GM12864 (cell line): ENCODE measurements at regions not wholly inside any gene's neighbourhood (a gene's known extent, or its start where the extent isn't known, plus 50 kb on each side); places are given as distances from the start of the nearest gene placed in this dataset.

Experiments
- DNase-seq: peaks from one replicate; pipeline ENCODE4 v3.0.0-alpha.2; 2011; ENCODE audit warnings: low read depth
- H3K4me3 ChIP-seq: 2 replicates; pipeline ENCODE4 v1.5.1; 2011; ENCODE audit warnings: mild to moderate bottlenecking, low read depth, low read length, control low read depth
- CTCF ChIP-seq: IDR thresholded peaks from 2 replicates; pipeline ENCODE4 v1.5.1; 2011; ENCODE audit warnings: low read depth, mild to moderate bottlenecking, moderate library complexity, low read length, control low read depth, inconsistent platforms; ENCODE audit errors: missing control alignments

DNA sequence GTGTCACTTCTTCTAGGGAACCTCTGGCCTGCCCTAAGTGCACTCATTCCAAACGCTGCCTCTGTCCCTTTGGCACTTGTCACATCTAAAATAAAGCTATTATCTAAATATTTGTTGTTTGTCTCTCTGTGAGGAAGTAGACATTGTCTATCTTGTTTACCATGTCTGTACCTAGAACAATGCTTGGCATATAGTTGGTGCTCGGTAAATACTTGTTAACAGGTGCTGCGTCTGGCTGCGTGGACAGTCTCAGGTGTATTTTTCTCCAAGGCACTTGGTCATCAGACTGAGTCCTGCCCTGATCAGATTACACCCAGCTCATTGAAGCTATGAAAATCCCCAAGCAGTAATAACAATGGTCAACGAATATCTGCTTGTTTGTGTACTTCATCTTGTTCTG, 174.9 kb upstream of the SMIM23 start:
- H3K4me3 ChIP-seq: no peak overlapping the region
- DNase-seq: no peak
- no peak for TF ChIP-seq CTCF

DNA sequence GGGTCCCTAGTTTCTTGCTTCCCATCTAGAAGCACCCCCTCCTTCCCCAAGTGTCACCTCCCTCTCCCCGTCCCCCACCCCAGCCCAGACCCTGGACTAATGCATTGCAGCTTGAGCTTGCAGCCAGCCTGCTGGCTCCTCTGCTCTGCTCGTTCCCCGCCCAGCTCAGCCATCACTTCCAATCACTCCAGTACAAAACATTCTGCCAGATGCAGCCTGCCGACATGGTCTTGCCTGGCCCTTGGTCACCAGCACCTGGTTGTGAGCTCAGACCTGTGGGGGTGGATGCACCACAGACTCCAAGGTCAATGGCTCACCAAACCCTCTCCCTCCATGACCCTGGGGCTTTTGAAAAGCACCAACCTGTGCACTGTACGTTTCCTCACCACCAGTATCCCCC, 172.9 kb upstream of the SMIM23 start:
- no peak for TF ChIP-seq CTCF
- no peak overlapping the region for H3K4me3 ChIP-seq
- no peak for DNase-seq

DNA sequence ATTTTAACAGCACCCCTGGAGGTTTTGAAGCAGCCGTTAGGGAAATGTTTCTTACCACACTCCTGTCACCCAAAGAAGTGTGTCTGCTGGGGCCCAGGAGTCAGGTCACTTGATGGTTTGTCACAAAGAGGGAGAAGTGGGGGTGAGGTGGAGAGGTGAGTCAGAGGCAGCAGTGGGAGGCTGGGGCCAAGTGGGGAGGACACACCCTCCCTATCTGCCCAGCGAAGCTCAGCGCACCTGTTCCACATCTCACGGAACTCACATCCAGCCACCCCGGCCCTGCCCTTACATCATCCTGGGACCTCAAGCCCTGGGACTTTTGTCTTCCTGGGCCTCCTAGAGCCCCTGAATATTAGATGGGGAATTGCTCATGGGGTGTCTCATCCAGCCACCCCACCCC, 171.1 kb upstream of the SMIM23 start:
- no peak for TF ChIP-seq CTCF
- no peak for DNase-seq

DNA sequence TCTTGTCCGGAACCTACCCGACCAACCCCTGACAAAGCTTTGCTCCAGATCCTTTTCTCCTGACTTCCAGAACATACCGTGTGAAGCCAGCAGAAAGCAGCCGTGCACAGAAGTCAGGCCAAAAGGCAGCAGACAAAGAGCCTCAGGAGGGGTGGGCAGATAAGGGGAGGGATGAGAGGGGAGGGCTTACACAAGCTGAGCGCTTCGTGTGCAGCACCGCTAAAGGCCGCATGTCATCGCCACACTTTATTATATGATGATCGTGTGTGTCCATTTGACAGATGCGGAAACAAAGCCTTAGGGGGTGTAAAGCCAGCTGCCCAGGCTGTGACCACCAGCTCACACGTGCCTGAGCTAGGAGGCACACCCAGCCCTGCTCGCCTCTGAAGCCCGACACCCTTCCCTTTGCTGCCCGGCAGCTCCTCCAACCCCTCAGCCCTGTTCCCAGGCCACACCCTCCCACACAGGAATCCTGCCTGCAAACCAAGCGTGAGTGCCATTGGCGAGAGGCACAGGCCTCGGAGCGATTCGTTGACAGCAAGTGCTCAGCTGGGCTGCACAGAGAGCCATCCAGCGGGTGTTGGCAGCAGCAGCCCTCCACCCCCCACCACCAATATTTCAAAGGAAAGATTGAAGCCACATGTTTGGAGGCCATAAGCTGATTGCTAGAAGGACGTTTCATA, 170.5 kb upstream of the SMIM23 start:
- no peak overlapping the region for H3K4me3 ChIP-seq
- DNase-seq: no peak
- TF ChIP-seq CTCF: no peak

More for the DNA sequence above, 171.1 kb upstream of the SMIM23 start:
- H3K4me3 ChIP-seq: no peak overlapping the region

GRCh38 chr5:171615705-171616640, 169.6 kb upstream of the SMIM23 start:
- DNase-seq: no peak
- H3K4me3 ChIP-seq: no peak overlapping the region
- no peak for TF ChIP-seq CTCF

GRCh38 chr5:171617266-171617665, 168.4 kb upstream of the SMIM23 start:
- TF ChIP-seq CTCF: no peak
- no peak for DNase-seq
- no peak overlapping the region for H3K4me3 ChIP-seq
